ENCODE measurements at regions not wholly inside any gene's neighbourhood (a gene's known extent, or its start where the extent isn't known, plus 50 kb on each side); places are given as distances from the start of the nearest gene placed in this dataset.

GRCh38 chr5:114101153-114101552 lies 260.7 kb upstream of the KCNN2 start:
- POLR2A ChIA-PET: no interaction called here
- ATAC-seq: no peak
- intact Hi-C loops (cut with micrococcal nuclease; ENCODE audit: unreplicated experiment): loop anchor here (5.0 kb wide), 1 partner anchor 351 kb away; no protein-coding TSS in a partner anchor

DNA sequence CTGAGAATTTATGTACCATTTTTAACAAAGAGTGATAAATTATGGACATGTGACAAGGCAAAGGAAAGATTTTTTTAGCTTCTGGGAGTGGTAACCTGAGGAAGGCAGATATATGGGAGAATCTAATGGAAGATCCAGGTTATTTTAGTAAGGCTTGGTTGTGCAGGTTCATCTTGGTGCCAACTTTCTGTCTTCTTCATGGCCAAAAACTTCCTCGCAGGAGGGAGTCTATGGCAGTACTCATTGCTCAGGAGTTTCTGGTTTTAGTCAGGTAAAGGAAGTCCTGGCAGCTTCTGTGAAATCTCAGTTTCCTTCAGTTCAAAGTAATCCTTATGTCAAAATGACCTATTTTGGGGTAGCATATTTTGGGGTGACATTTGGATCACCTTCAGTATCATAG lies 248.3 kb upstream of the KCNN2 start:
- in situ Hi-C loops (cut with HindIII; ENCODE audit: low pct_unique_long_range_greater_than_20kb, low sequenced_read_pairs): no loop called here
- Histone ChIP-seq H3K4me3 (ENCODE audit: low read depth in 2 of 2, low read length in 2 of 2) (no peak overlapping the region), H3K36me3 (ENCODE audit: control insufficient read depth, insufficient read depth, low read length) (no peaks in the 10 kb centered on the region), H3K9me3 (ENCODE audit: control insufficient read depth, insufficient read depth, low read depth, low read length) (no peaks in the 10 kb centered on the region), H3K4me1 (ENCODE audit: control insufficient read depth, insufficient read depth, low read length) (no peaks in the 10 kb centered on the region; the same call in 1 of the 2 replicates), H3K27ac (ENCODE audit: low read length) (no peak overlapping the region), H3K27me3 (ENCODE audit: control insufficient read depth, insufficient read depth, low read length) (no peaks in the 10 kb centered on the region)
- ATAC-seq (no peak), DNase-seq (ENCODE audit: low read depth, low spot score) (no peak)
- intact Hi-C loops (cut with micrococcal nuclease; ENCODE audit: unreplicated experiment): no loop called here
- TF ChIP-seq, protein P1, sequence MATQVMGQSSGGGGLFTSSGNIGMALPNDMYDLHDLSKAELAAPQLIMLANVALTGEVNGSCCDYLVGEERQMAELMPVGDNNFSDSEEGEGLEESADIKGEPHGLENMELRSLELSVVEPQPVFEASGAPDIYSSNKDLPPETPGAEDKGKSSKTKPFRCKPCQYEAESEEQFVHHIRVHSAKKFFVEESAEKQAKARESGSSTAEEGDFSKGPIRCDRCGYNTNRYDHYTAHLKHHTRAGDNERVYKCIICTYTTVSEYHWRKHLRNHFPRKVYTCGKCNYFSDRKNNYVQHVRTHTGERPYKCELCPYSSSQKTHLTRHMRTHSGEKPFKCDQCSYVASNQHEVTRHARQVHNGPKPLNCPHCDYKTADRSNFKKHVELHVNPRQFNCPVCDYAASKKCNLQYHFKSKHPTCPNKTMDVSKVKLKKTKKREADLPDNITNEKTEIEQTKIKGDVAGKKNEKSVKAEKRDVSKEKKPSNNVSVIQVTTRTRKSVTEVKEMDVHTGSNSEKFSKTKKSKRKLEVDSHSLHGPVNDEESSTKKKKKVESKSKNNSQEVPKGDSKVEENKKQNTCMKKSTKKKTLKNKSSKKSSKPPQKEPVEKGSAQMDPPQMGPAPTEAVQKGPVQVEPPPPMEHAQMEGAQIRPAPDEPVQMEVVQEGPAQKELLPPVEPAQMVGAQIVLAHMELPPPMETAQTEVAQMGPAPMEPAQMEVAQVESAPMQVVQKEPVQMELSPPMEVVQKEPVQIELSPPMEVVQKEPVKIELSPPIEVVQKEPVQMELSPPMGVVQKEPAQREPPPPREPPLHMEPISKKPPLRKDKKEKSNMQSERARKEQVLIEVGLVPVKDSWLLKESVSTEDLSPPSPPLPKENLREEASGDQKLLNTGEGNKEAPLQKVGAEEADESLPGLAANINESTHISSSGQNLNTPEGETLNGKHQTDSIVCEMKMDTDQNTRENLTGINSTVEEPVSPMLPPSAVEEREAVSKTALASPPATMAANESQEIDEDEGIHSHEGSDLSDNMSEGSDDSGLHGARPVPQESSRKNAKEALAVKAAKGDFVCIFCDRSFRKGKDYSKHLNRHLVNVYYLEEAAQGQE (IDR thresholded peaks at IDR 0.05; ENCODE audit: insufficient read depth in 1 of 2, low read depth in 2 of 2, low read length in 1 of 2): no peak
- TF ChIP-seq POLR2AphosphoS5 (IDR thresholded peaks at IDR 0.05; ENCODE audit: low read depth, low read length) (no peak), CTCF (IDR thresholded peaks at IDR 0.05) (no peak), SIN3A (IDR thresholded peaks at IDR 0.05; ENCODE audit: borderline replicate concordance, insufficient read depth, low read depth, low read length) (no peak), TCF7L2 (IDR thresholded peaks at IDR 0.05; ENCODE audit: low read depth, low read length) (no peak)
- POLR2A ChIA-PET: no interaction called here
- no TSS peak for BruUV-seq (replicated peaks)
- CTCF ChIA-PET: no interaction called here

More at GRCh38 chr5:114101153-114101552, 260.7 kb upstream of the KCNN2 start:
- Histone ChIP-seq H3K4me3 (ENCODE audit: low read depth in 2 of 2, low read length in 2 of 2) (no peak overlapping the region), H3K36me3 (ENCODE audit: control insufficient read depth, insufficient read depth, low read length) (no peaks in the 10 kb centered on the region), H3K4me1 (ENCODE audit: control insufficient read depth, insufficient read depth, low read length) (no peaks in the 10 kb centered on the region), H3K27me3 (ENCODE audit: control insufficient read depth, insufficient read depth, low read length) (no peaks in the 10 kb centered on the region), H3K9me3 (ENCODE audit: control insufficient read depth, insufficient read depth, low read depth, low read length) (no peaks in the 10 kb centered on the region), H3K27ac (ENCODE audit: low read length) (no peak overlapping the region)
- no peak for DNase-seq (ENCODE audit: low read depth, low spot score)
- TF ChIP-seq SIN3A (IDR thresholded peaks at IDR 0.05; ENCODE audit: borderline replicate concordance, insufficient read depth, low read depth, low read length) (no peak), CTCF (IDR thresholded peaks at IDR 0.05) (peak; percentile 41; the same call in 1 of the 2 replicates)
- CTCF ChIA-PET: no interaction called here
- in situ Hi-C loops (cut with HindIII; ENCODE audit: low pct_unique_long_range_greater_than_20kb, low sequenced_read_pairs): no loop called here
- BruUV-seq (replicated peaks): no TSS peak

Data from Panc1 (cell line).